ENCODE measurements at regions not wholly inside any gene's neighbourhood (a gene's known extent, or its start where the extent isn't known, plus 50 kb on each side); places are given as distances from the start of the nearest gene placed in this dataset.
A peak's percentile ranks its signal among the peaks of the same experiment; 100 is the strongest.
"Not testable (repeated sequence)": the region's sequence is repeated elsewhere in the genome, so short reads cannot be mapped to it uniquely, and the experiment has no call there.

DNA sequence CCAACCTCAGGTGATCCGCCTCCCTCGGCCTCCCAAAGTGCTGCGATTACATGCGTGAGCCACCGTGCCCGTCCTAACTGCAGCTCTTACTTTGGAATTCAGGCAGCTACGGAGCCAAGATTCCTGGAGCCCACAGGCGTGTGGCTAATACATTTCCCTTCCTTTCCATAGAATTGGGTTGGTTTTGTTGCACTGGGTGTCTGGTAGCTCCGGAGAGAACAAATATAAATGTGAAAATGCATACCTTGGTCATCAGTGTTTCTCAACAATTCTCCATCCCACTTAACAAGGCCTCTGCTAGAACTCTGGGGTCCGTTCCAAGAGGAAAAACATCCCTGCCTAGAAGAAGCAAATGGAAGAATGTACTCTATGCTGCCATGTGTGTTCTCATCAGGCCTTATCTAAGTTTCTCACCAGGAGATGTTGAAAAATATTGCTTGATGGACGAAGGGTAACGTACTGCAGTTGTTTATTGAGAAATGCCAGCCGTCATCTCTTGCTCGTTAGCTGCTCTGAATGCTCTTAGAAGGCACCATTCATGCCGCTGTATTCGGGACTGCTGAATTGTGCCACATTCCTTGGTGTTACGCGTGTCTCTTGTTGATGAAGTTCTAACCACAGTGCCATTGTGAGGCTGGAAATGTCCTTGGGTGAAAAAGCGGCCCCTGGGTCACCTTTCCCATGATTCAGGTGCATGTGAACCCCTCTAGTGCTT is 50.5 kb upstream of the CD99 start:
- no peak overlapping the region for H3K4me3 ChIP-seq (ENCODE audit: low read depth, low read length)
- H3K36me3 ChIP-seq: no peaks in the 10 kb centered on the region
- DNase-seq: no peak
- TF ChIP-seq, protein P1, sequence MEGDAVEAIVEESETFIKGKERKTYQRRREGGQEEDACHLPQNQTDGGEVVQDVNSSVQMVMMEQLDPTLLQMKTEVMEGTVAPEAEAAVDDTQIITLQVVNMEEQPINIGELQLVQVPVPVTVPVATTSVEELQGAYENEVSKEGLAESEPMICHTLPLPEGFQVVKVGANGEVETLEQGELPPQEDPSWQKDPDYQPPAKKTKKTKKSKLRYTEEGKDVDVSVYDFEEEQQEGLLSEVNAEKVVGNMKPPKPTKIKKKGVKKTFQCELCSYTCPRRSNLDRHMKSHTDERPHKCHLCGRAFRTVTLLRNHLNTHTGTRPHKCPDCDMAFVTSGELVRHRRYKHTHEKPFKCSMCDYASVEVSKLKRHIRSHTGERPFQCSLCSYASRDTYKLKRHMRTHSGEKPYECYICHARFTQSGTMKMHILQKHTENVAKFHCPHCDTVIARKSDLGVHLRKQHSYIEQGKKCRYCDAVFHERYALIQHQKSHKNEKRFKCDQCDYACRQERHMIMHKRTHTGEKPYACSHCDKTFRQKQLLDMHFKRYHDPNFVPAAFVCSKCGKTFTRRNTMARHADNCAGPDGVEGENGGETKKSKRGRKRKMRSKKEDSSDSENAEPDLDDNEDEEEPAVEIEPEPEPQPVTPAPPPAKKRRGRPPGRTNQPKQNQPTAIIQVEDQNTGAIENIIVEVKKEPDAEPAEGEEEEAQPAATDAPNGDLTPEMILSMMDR (IDR thresholded peaks at IDR 0.05; ENCODE audit: low read depth, low read length): no peak
- H3K9me3 ChIP-seq (ENCODE audit: severe bottlenecking): no peaks in the 10 kb centered on the region
- no peak overlapping the region for H3K27ac ChIP-seq
- no peaks in the 10 kb centered on the region for H3K27me3 ChIP-seq (ENCODE audit: insufficient read depth, low read depth, severe bottlenecking)

DNA sequence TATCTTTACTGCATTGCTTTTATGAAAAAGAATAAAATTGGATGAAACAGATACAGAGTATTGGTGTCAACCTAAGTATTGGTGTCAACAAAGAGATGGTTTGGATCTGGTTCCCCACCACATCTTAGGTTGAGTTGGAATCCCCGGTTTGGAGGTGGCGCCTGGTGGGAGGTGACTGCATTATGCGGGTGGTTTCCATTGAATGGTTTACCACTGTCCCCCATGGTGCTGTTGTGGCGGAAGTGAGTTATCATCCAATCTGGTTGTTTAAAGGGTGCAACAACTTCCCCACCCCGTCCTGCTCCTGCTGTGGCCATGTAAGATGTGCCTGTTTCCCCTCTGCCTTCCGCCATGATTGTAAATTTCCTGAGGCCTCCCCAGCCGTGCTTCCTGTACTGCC is 52.8 kb upstream of the CD99 start:
- Histone ChIP-seq H3K9me3 (ENCODE audit: severe bottlenecking) (no peaks in the 10 kb centered on the region), H3K36me3 (no peaks in the 10 kb centered on the region), H3K27me3 (ENCODE audit: insufficient read depth, low read depth, severe bottlenecking) (no peaks in the 10 kb centered on the region), H3K27ac (no peak overlapping the region), H3K4me3 (ENCODE audit: low read depth, low read length) (no peak overlapping the region)
- DNase-seq: no peak
- TF ChIP-seq, protein P1 (IDR thresholded peaks at IDR 0.05; ENCODE audit: low read depth, low read length): no peak

DNA sequence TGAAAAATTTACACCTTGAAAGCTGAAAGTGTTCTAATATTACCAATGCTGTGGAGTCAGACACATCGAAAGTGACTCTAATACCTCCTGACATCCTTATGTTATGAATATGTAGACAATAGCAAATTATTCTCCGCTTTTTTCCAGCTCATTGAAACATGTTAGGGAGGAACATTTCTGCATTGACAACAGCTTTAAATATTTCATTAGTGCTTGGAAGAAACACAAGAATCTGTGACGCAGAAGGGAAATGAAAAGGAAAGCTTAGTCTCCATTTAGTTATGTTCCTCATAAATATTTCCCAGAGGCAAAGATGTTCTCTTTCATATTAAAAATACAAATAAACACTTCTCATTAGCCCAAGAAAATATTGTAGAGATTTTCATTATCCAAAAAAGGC is 55.8 kb upstream of the CD99 start:
- Histone ChIP-seq H3K9me3 (ENCODE audit: severe bottlenecking) (peaks cover 5% of the 10 kb centered on the region), H3K27ac (no peak overlapping the region), H3K36me3 (peaks cover 4% of the 10 kb centered on the region; the same call in 1 of the 2 replicates), H3K27me3 (ENCODE audit: insufficient read depth, low read depth, severe bottlenecking) (no peaks in the 10 kb centered on the region), H3K4me3 (ENCODE audit: low read depth, low read length) (no peak overlapping the region)
- DNase-seq: no peak
- TF ChIP-seq, protein P1 (IDR thresholded peaks at IDR 0.05; ENCODE audit: low read depth, low read length): no peak

DNA sequence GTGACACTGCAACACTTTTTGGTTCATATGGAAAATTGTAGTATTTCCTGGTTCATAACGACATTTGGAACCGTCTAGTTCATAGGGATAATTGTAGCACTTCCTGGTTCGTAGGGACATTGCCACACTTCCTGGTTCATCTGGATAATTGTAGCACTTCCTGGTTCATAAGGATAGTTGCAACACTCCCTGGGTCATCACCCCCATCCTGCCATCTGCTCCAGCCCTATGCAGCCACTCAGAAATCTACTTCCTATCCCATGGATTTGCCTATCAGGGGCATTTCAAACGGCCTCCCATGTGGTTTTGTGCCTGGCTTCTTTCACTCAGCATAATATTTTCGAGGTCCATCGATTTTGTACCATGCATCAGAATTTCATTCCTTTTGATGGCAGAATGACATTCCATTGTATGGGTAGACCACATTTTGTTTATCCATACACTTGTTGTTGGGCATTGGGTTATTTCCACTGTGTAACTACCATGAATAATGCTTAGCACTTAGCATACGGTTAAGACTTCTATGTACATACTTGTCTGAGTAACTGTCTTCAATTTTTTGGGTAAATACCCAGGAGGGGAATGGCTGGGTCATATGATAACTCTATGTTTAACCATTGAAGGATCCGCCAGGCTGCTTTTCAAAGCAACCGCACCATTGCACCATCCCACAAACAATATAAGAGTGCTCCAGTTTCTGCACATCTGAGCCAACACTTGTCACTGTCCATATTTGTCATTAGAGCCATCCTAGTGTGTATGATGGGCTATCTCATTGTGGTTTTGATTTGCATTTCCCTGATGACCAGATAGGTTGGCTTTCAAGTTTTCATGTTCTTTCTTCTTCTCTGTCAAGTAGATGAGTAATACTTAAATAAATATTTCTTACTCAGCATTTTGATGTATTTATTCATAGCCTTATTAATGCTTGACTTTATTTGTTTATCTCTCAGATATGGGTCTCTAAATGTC is 58.3 kb upstream of the CD99 start:
- TF ChIP-seq, protein P1 (IDR thresholded peaks at IDR 0.05; ENCODE audit: low read depth, low read length): no peak
- DNase-seq: no peak
- H3K36me3 ChIP-seq: peaks cover 23% of the 10 kb centered on the region
- H3K27ac ChIP-seq: no peak overlapping the region
- no peak overlapping the region for H3K4me3 ChIP-seq (ENCODE audit: low read depth, low read length)
- H3K9me3 ChIP-seq (ENCODE audit: severe bottlenecking): peaks cover 19% of the 10 kb centered on the region
- H3K27me3 ChIP-seq (ENCODE audit: insufficient read depth, low read depth, severe bottlenecking): no peaks in the 10 kb centered on the region

DNA sequence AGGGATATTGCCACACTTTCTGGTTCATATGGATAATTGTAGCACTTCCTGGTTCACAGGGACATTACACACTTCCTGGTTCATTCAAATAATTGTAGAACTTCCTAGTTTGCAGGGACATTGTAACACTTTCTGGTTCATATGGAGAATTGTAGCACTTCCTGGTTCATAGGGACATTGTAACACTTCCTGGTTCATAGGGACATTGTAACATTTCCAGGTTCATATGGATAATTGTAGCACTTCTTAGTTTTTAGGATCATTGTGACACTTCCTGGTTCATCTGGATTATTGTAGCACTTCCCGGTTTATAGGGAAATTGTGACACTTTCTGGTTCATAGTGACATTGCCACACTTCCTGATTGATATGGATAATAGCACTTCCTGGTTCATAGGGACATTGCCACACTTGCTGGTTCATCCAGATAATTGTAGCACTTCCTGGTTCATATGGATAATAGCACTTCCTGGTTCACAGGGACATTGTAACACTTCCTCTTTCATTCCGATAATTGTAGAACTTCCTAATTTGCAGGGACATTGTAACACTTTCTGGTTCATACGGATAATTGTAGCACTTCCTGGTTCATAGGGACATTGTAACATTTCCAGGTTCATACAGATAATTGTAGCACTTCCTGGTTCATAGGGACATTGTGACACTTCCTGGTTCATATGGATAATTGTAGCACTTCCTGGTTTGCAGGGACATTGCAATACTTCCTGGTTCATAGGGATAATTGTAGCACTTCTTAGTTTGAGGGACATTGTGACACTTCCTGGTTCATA is 59.2 kb upstream of the CD99 start:
- Histone ChIP-seq H3K36me3 (peaks cover 25% of the 10 kb centered on the region), H3K9me3 (ENCODE audit: severe bottlenecking) (peaks cover 19% of the 10 kb centered on the region), H3K4me3 (ENCODE audit: low read depth, low read length) (no peak overlapping the region), H3K27me3 (ENCODE audit: insufficient read depth, low read depth, severe bottlenecking) (no peaks in the 10 kb centered on the region), H3K27ac (no peak overlapping the region)
- TF ChIP-seq, protein P1 (IDR thresholded peaks at IDR 0.05; ENCODE audit: low read depth, low read length): no peak
- DNase-seq: no peak

DNA sequence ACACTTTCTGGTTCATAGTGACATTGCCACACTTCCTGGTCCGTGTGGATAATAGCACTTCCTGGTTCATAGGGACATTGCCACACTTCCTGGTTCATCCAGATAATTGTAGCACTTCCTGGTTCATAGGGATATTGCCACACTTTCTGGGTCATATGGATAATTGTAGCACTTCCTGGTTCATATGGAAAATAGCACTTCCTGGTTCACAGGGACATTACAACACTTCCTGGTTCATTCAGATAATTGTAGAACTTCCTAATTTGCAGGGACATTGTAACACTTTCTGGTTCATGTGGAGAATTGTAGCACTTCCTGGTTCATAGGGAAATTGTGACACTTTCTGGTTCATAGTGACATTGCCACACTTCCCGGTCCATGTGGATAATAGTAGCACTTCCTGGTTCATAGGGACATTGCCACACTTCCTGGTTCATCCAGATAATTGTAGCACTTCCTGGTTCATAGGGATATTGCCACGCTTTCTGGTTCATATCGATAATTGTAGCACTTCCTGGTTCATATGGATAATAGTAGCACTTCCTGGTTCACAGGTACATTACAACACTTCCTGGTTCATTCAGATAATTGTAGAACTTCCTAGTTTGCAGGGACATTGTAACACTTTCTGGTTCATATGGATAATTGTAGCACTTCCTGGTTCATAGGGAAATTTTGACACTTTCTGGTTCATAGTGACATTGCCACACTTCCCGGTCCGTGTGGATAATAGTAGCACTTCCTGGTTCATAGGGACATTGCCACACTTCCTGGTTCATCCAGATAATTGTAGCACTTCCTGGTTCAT is 60.0 kb upstream of the CD99 start:
- peak; percentile 19 for DNase-seq
- H3K9me3 ChIP-seq (ENCODE audit: severe bottlenecking): peaks cover 19% of the 10 kb centered on the region
- H3K27ac ChIP-seq; H3K27me3 ChIP-seq (ENCODE audit: insufficient read depth, low read depth, severe bottlenecking); H3K4me3 ChIP-seq (ENCODE audit: low read depth, low read length): not testable (repeated sequence)
- peaks cover 29% of the 10 kb centered on the region for H3K36me3 ChIP-seq

DNA sequence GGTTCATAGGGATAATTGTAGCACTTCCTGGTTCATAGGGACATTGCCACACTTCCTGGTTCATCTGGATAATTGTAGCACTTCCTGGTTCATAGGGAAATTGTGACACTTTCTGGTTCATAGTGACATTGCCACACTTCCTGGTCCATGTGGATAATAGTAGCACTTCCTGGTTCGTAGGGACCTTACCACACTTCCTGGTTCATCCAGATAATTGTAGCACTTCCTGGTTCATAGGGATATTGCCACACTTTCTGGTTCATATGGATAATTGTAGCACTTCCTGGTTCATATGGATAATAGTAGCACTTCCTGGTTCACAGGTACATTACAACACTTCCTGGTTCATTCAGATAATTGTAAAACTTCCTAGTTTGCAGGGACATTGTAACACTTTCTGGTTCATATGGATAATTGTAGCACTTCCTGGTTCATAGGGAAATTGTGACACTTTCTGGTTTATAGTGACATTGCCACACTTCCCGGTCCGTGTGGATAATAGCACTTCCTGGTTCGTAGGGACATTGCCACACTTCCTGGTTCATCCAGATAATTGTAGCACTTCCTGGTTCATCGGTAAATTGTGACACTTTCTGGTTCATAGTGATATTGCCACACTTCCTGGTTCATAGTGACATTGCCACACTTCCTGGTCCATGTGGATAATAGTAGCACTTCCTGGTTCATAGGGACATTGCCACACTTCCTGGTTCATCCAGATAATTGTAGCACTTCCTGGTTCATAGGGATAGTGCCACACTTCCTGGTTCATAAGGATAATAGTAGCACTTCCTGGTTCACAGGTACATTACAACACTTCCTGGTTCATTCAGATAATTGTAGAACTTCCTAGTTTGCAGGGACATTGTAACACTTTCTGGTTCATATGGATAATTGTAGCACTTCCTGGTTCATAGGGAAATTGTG is 60.8 kb upstream of the CD99 start:
- DNase-seq: peak; percentile 40
- not testable (repeated sequence) for H3K27me3 ChIP-seq (ENCODE audit: insufficient read depth, low read depth, severe bottlenecking); H3K4me3 ChIP-seq (ENCODE audit: low read depth, low read length)
- peaks cover 19% of the 10 kb centered on the region for H3K9me3 ChIP-seq (ENCODE audit: severe bottlenecking)
- H3K36me3 ChIP-seq: peaks cover 29% of the 10 kb centered on the region
- peak overlapping the region; percentile 55 for H3K27ac ChIP-seq

Measured in WERI-Rb-1 (cell line).